Urothelium cell line (cell line): ENCODE measurements at regions not wholly inside any gene's neighbourhood (a gene's known extent, or its start where the extent isn't known, plus 50 kb on each side); places are given as distances from the start of the nearest gene placed in this dataset.
"Not testable (repeated sequence)": the region's sequence is repeated elsewhere in the genome, so short reads cannot be mapped to it uniquely, and the experiment has no call there.

Experiments
- DNase-seq: peaks from one replicate; pipeline ENCODE4 v3.0.0; 2011; ENCODE audit warnings: low spot score, mixed read lengths
- FAIRE-seq: peaks from 2 replicates; lab custom pipeline; 2011; peaks lifted over from hg19 to GRCh38; lab: Jason Lieb, UNC

GRCh38 chr1:206256935-206257334, 53.6 kb downstream of the SRGAP2 start:
- not testable (repeated sequence) for DNase-seq, FAIRE-seq

GRCh38 chr1:206261473-206261872, 58.1 kb downstream of the SRGAP2 start:
- not testable (repeated sequence) for FAIRE-seq

GRCh38 chr1:206262424-206262823, 59.1 kb downstream of the SRGAP2 start:
- not testable (repeated sequence) for DNase-seq, FAIRE-seq

More at GRCh38 chr1:206261473-206261872, 58.1 kb downstream of the SRGAP2 start:
- not testable (repeated sequence) for DNase-seq

GRCh38 chr1:206264916-206265315, 61.6 kb downstream of the SRGAP2 start:
- not testable (repeated sequence) for DNase-seq, FAIRE-seq

- FAIRE-seq, DNase-seq: not testable (repeated sequence)
Measured at GRCh38 chr1:206271153-206271552, 67.8 kb downstream of the SRGAP2 start.

GRCh38 chr1:206273104-206273503, 69.8 kb downstream of the SRGAP2 start:
- FAIRE-seq, DNase-seq: not testable (repeated sequence)

- FAIRE-seq, DNase-seq: not testable (repeated sequence)
Measured at GRCh38 chr1:206276143-206276542, 72.8 kb downstream of the SRGAP2 start.

GRCh38 chr1:206278683-206279082, 75.3 kb downstream of the SRGAP2 start:
- not testable (repeated sequence) for FAIRE-seq, DNase-seq

- not testable (repeated sequence) for FAIRE-seq, DNase-seq
Measured at GRCh38 chr1:206280683-206281082, 77.3 kb downstream of the SRGAP2 start.

- not testable (repeated sequence) for FAIRE-seq, DNase-seq
Measured at GRCh38 chr1:206281912-206282654, 78.7 kb downstream of the SRGAP2 start.

- not testable (repeated sequence) for FAIRE-seq, DNase-seq
Measured at GRCh38 chr1:206285024-206285960, 82.0 kb downstream of the SRGAP2 start.

GRCh38 chr1:206287759-206288158, 84.4 kb downstream of the SRGAP2 start:
- DNase-seq, FAIRE-seq: not testable (repeated sequence)

GRCh38 chr1:206288453-206288852, 85.1 kb downstream of the SRGAP2 start:
- DNase-seq, FAIRE-seq: not testable (repeated sequence)

- FAIRE-seq, DNase-seq: not testable (repeated sequence)
Measured at GRCh38 chr1:206297145-206298031, 94.0 kb downstream of the SRGAP2 start.

GRCh38 chr1:206298032-206298392, 94.7 kb downstream of the SRGAP2 start:
- not testable (repeated sequence) for DNase-seq, FAIRE-seq

GRCh38 chr1:206299181-206299791, 95.9 kb downstream of the SRGAP2 start:
- FAIRE-seq, DNase-seq: not testable (repeated sequence)

- not testable (repeated sequence) for FAIRE-seq
Measured at GRCh38 chr1:206299942-206300341, 96.6 kb downstream of the SRGAP2 start.

GRCh38 chr1:206302056-206302455, 98.7 kb downstream of the SRGAP2 start:
- not testable (repeated sequence) for DNase-seq, FAIRE-seq

More at GRCh38 chr1:206299942-206300341, 96.6 kb downstream of the SRGAP2 start:
- DNase-seq: not testable (repeated sequence)

GRCh38 chr1:206307442-206307841, 104.1 kb downstream of the SRGAP2 start:
- not testable (repeated sequence) for DNase-seq, FAIRE-seq
